ENCODE measurements at regions not wholly inside any gene's neighbourhood (a gene's known extent, or its start where the extent isn't known, plus 50 kb on each side); places are given as distances from the start of the nearest gene placed in this dataset.
"Not testable (repeated sequence)": the region's sequence is repeated elsewhere in the genome, so short reads cannot be mapped to it uniquely, and the experiment has no call there.

- no peak overlapping the region for H3K4me3 ChIP-seq (ENCODE audit: low read depth, low read length)
These were observed 1289.2 kb downstream of the DSC3 start for GRCh38 chr18:29753379-29753778.

GRCh38 chr18:29749704-29750103 is 1292.8 kb downstream of the DSC3 start:
- no peak overlapping the region for H3K4me3 ChIP-seq (ENCODE audit: low read depth, low read length)

GRCh38 chr18:29741461-29741860 is 1301.1 kb downstream of the DSC3 start:
- no peak overlapping the region for H3K4me3 ChIP-seq (ENCODE audit: low read depth, low read length)

- no peak overlapping the region for H3K4me3 ChIP-seq (ENCODE audit: low read depth, low read length)
These were observed 1304.9 kb downstream of the DSC3 start for GRCh38 chr18:29737620-29738019.

GRCh38 chr18:29737190-29737589 is 1305.4 kb downstream of the DSC3 start:
- H3K4me3 ChIP-seq (ENCODE audit: low read depth, low read length), result no peak overlapping the region

GRCh38 chr18:29730073-29730472 is 1312.5 kb downstream of the DSC3 start:
- no peak overlapping the region for H3K4me3 ChIP-seq (ENCODE audit: low read depth, low read length)

GRCh38 chr18:29726646-29727045 is 1315.9 kb downstream of the DSC3 start:
- H3K4me3 ChIP-seq (ENCODE audit: low read depth, low read length), result no peak overlapping the region

GRCh38 chr18:29723486-29723885 is 1319.1 kb downstream of the DSC3 start:
- H3K4me3 ChIP-seq (ENCODE audit: low read depth, low read length), result not testable (repeated sequence)

GRCh38 chr18:29715960-29716359 is 1326.6 kb downstream of the DSC3 start:
- not testable (repeated sequence) for H3K4me3 ChIP-seq (ENCODE audit: low read depth, low read length)

- no peak overlapping the region for H3K4me3 ChIP-seq (ENCODE audit: low read depth, low read length)
These were observed 1329.8 kb downstream of the DSC3 start for GRCh38 chr18:29712785-29713184.

GRCh38 chr18:29711932-29712331 is 1330.6 kb downstream of the DSC3 start:
- H3K4me3 ChIP-seq (ENCODE audit: low read depth, low read length), result no peak overlapping the region

- no peak overlapping the region for H3K4me3 ChIP-seq (ENCODE audit: low read depth, low read length)
These were observed 1349.2 kb downstream of the DSC3 start for GRCh38 chr18:29693334-29693733.

- H3K4me3 ChIP-seq (ENCODE audit: low read depth, low read length), result no peak overlapping the region
These were observed 1361.0 kb downstream of the DSC3 start for GRCh38 chr18:29681578-29681977.

- H3K4me3 ChIP-seq (ENCODE audit: low read depth, low read length), result no peak overlapping the region
These were observed 1378.1 kb downstream of the DSC3 start for GRCh38 chr18:29664278-29665036.

- H3K4me3 ChIP-seq (ENCODE audit: low read depth, low read length), result no peak overlapping the region
These were observed 1380.6 kb downstream of the DSC3 start for GRCh38 chr18:29661924-29662323.

GRCh38 chr18:29660777-29661176 is 1381.8 kb downstream of the DSC3 start:
- no peak overlapping the region for H3K4me3 ChIP-seq (ENCODE audit: low read depth, low read length)

- no peak overlapping the region for H3K4me3 ChIP-seq (ENCODE audit: low read depth, low read length)
These were observed 1388.8 kb downstream of the DSC3 start for GRCh38 chr18:29653671-29654215.

GRCh38 chr18:29652797-29653196 is 1389.7 kb downstream of the DSC3 start:
- H3K4me3 ChIP-seq (ENCODE audit: low read depth, low read length), result no peak overlapping the region

GRCh38 chr18:29651122-29651680 is 1391.3 kb downstream of the DSC3 start:
- H3K4me3 ChIP-seq (ENCODE audit: low read depth, low read length), result no peak overlapping the region

- no peak overlapping the region for H3K4me3 ChIP-seq (ENCODE audit: low read depth, low read length)
These were observed 1393.7 kb downstream of the DSC3 start for GRCh38 chr18:29648891-29649290.

- H3K4me3 ChIP-seq (ENCODE audit: low read depth, low read length), result no peak overlapping the region
These were observed 1394.8 kb downstream of the DSC3 start for GRCh38 chr18:29647700-29648099.

GRCh38 chr18:29644276-29644675 is 1398.3 kb downstream of the DSC3 start:
- no peak overlapping the region for H3K4me3 ChIP-seq (ENCODE audit: low read depth, low read length)

Measured in iPS-11a (cell line).